KMS-11 (cell line): ENCODE measurements at regions not wholly inside any gene's neighbourhood (a gene's known extent, or its start where the extent isn't known, plus 50 kb on each side); places are given as distances from the start of the nearest gene placed in this dataset.

ENCODE experiments used
- H2AFZ ChIP-seq: fragments of 200-600 bp; sonication (generic); 2 replicates; pipeline ENCODE4 v1.6.1; 2016; ENCODE audit warnings: antibody characterized with exemption, mixed run types, low read depth
- H3K27ac ChIP-seq: fragments of 200-600 bp; sonication (generic); 2 replicates; pipeline ENCODE4 v1.6.1; 2016; ENCODE audit warnings: mild to moderate bottlenecking, mixed run types
- H3K27me3 ChIP-seq: fragments of 200-600 bp; sonication (generic); 2 replicates; pipeline ENCODE4 v1.6.1; 2017; ENCODE audit warnings: mild to moderate bottlenecking, low read depth, mixed run types, moderate library complexity; ENCODE audit not compliant: insufficient read depth
- H3K36me3 ChIP-seq: fragments of 200-600 bp; sonication (generic); 2 replicates; pipeline ENCODE4 v1.6.1; 2017; ENCODE audit warnings: mild to moderate bottlenecking, mixed run types; ENCODE audit not compliant: insufficient read depth
- H3K4me1 ChIP-seq: fragments of 200-600 bp; sonication (generic); 2 replicates; pipeline ENCODE4 v1.6.1; 2016; ENCODE audit warnings: mild to moderate bottlenecking, low read depth, mixed run types; ENCODE audit not compliant: poor library complexity, severe bottlenecking
- H3K4me2 ChIP-seq: fragments of 200-600 bp; sonication (generic); 2 replicates; pipeline ENCODE4 v1.7.0; 2016; ENCODE audit warnings: mild to moderate bottlenecking, mixed run types
- H3K4me3 ChIP-seq: fragments of 200-600 bp; sonication (generic); IDR thresholded peaks from 2 replicates; pipeline ENCODE4 v1.6.1; 2017; ENCODE audit warnings: low read depth, low read length, mixed read lengths; ENCODE audit not compliant: insufficient read depth
- H3K79me2 ChIP-seq: fragments of 200-600 bp; sonication (generic); 2 replicates; pipeline ENCODE4 v1.6.1; 2016; ENCODE audit warnings: low read depth, mixed run types; ENCODE audit not compliant: insufficient read depth
- H3K9ac ChIP-seq: fragments of 200-600 bp; sonication (generic); 2 replicates; pipeline ENCODE4 v1.6.1; 2016; ENCODE audit warnings: mild to moderate bottlenecking, mixed run types
- H4K20me1 ChIP-seq: fragments of 200-600 bp; sonication (generic); 2 replicates; pipeline ENCODE4 v1.6.1; 2016; ENCODE audit warnings: mild to moderate bottlenecking, mixed run types; ENCODE audit not compliant: insufficient read depth
- CTCF ChIP-seq: fragments of 200-600 bp; sonication (generic); conservative IDR thresholded peaks from 2 replicates; pipeline ENCODE4 v1.6.1; 2017; ENCODE audit warnings: low read depth, mild to moderate bottlenecking, antibody characterized with exemption, low read length, moderate library complexity, mixed read lengths

GRCh38 chr22:49057910-49058309 is 769.8 kb downstream of the BRD1 start:
- H3K27me3 ChIP-seq: no peaks in the 10 kb centered on the region
- no peaks in the 10 kb centered on the region for H3K36me3 ChIP-seq
- no peaks in the 10 kb centered on the region for H3K4me1 ChIP-seq
- H2AFZ ChIP-seq: no peak overlapping the region
- no peaks in the 10 kb centered on the region for H4K20me1 ChIP-seq
- no peak overlapping the region for H3K27ac ChIP-seq
- no peak overlapping the region for H3K9ac ChIP-seq
- no peak for TF ChIP-seq CTCF
- H3K4me3 ChIP-seq: no peak overlapping the region
- H3K79me2 ChIP-seq: no peaks in the 10 kb centered on the region
- no peak overlapping the region for H3K4me2 ChIP-seq

DNA sequence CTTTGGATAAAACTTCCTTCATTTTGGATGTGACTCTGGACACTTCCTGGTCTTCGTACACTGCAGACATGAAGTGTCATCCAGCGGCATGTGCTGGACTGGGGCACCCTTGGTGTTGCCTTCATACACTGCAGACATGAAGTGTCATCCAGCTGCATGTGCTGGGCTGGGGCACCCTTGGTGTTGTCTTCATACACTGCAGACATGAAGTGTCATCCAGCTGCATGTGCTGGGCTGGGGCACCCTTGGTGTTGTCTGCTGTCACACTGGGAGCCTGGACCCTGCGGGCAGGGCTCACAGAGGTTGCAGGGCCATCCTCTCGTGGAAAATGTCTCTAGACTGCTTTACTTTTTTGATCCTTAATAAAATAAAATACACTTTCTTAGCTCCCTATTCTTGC is 771.4 kb downstream of the BRD1 start:
- Histone ChIP-seq H3K9ac (no peak overlapping the region), H3K27ac (no peak overlapping the region), H3K4me2 (no peak overlapping the region), H3K36me3 (no peaks in the 10 kb centered on the region), H3K4me1 (no peaks in the 10 kb centered on the region), H3K27me3 (no peaks in the 10 kb centered on the region), H3K79me2 (no peaks in the 10 kb centered on the region), H2AFZ (no peak overlapping the region), H4K20me1 (no peaks in the 10 kb centered on the region), H3K4me3 (no peak overlapping the region)
- TF ChIP-seq CTCF: no peak

DNA sequence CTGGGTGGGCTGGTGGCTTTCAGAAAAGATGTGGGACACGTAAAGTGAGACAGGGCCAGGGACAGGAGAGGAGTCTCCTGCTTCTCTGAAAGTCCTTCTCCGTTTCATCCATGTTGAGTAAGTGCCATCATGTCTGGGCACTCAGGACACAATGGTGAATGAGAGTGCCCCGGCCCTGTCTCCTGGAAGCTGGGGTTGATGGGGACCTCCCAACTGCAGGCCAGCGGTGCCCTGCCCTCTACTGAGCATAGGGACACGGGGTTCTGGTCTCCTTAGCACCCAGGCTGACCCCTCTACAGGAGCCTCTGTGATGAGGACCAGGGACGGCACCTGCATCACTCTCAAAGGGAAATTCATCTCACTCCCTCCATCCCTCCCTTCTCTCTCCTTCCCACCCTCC is 772.3 kb downstream of the BRD1 start:
- H3K4me3 ChIP-seq: no peak overlapping the region

GRCh38 chr22:49053578-49053977 is 774.1 kb downstream of the BRD1 start:
- H3K79me2 ChIP-seq: no peaks in the 10 kb centered on the region
- no peaks in the 10 kb centered on the region for H3K27me3 ChIP-seq
- no peak overlapping the region for H3K4me2 ChIP-seq
- no peak for TF ChIP-seq CTCF
- H3K4me3 ChIP-seq: no peak overlapping the region
- no peaks in the 10 kb centered on the region for H4K20me1 ChIP-seq
- H3K4me1 ChIP-seq: no peaks in the 10 kb centered on the region
- H3K27ac ChIP-seq: no peak overlapping the region
- no peak overlapping the region for H3K9ac ChIP-seq
- H2AFZ ChIP-seq: no peak overlapping the region
- H3K36me3 ChIP-seq: no peaks in the 10 kb centered on the region

More for the DNA sequence above, 772.3 kb downstream of the BRD1 start:
- Histone ChIP-seq H3K4me1 (no peaks in the 10 kb centered on the region), H3K27me3 (no peaks in the 10 kb centered on the region), H3K4me2 (no peak overlapping the region), H3K9ac (no peak overlapping the region), H3K79me2 (no peaks in the 10 kb centered on the region), H3K36me3 (no peaks in the 10 kb centered on the region), H2AFZ (no peak overlapping the region), H3K27ac (no peak overlapping the region), H4K20me1 (no peaks in the 10 kb centered on the region)
- TF ChIP-seq CTCF: no peak
